ENCODE measurements at regions not wholly inside any gene's neighbourhood (a gene's known extent, or its start where the extent isn't known, plus 50 kb on each side); places are given as distances from the start of the nearest gene placed in this dataset.

- Histone ChIP-seq H3K9me3 (no peaks in the 10 kb centered on the region), H3K27ac (no peak overlapping the region), H3K4me3 (no peak overlapping the region), H3K4me1 (ENCODE audit: control insufficient read depth in 1 of 2, low read depth in 2 of 2) (no peaks in the 10 kb centered on the region), H3K27me3 (replicated peaks; ENCODE audit: insufficient read depth) (no peaks in the 10 kb centered on the region), H3K36me3 (no peaks in the 10 kb centered on the region)
- TF ChIP-seq CTCF (IDR thresholded peaks at IDR 0.05) = no peak
- DNase-seq (ENCODE audit: low spot score) (no peak), ATAC-seq (ENCODE audit: insufficient number of reproducible peaks, low FRiP score, low read depth) (no peak)
These were observed 76.7 kb downstream of the RBFOX3 start for GRCh38 chr17:79534111-79534510.

GRCh38 chr17:79533116-79533515 is 77.7 kb downstream of the RBFOX3 start:
- TF ChIP-seq CTCF (IDR thresholded peaks at IDR 0.05) = no peak
- no peaks in the 10 kb centered on the region for H3K27me3 ChIP-seq (replicated peaks; ENCODE audit: insufficient read depth)
- DNase-seq (ENCODE audit: low spot score) (no peak), ATAC-seq (ENCODE audit: insufficient number of reproducible peaks, low FRiP score, low read depth) (no peak)
- H3K4me1 ChIP-seq (ENCODE audit: control insufficient read depth in 1 of 2, low read depth in 2 of 2) = no peaks in the 10 kb centered on the region
- no peaks in the 10 kb centered on the region for H3K9me3 ChIP-seq
- no peaks in the 10 kb centered on the region for H3K36me3 ChIP-seq
- no peak overlapping the region for H3K27ac ChIP-seq
- H3K4me3 ChIP-seq = no peak overlapping the region

- TF ChIP-seq CTCF (IDR thresholded peaks at IDR 0.05) = no peak
- no peaks in the 10 kb centered on the region for H3K36me3 ChIP-seq
- H3K4me3 ChIP-seq = no peak overlapping the region
- no peaks in the 10 kb centered on the region for H3K27me3 ChIP-seq (replicated peaks; ENCODE audit: insufficient read depth)
- ATAC-seq (ENCODE audit: insufficient number of reproducible peaks, low FRiP score, low read depth) = no peak
- no peaks in the 10 kb centered on the region for H3K9me3 ChIP-seq
- no peak overlapping the region for H3K27ac ChIP-seq
- DNase-seq (ENCODE audit: low spot score) = no peak
- no peaks in the 10 kb centered on the region for H3K4me1 ChIP-seq (ENCODE audit: control insufficient read depth in 1 of 2, low read depth in 2 of 2)
These were observed 78.6 kb downstream of the RBFOX3 start for GRCh38 chr17:79532107-79532790.

GRCh38 chr17:79531191-79532095 is 79.4 kb downstream of the RBFOX3 start:
- no peak for TF ChIP-seq CTCF (IDR thresholded peaks at IDR 0.05)
- H3K9me3 ChIP-seq = no peaks in the 10 kb centered on the region
- no peaks in the 10 kb centered on the region for H3K27me3 ChIP-seq (replicated peaks; ENCODE audit: insufficient read depth)
- H3K4me3 ChIP-seq = no peak overlapping the region
- H3K36me3 ChIP-seq = no peaks in the 10 kb centered on the region
- no peak for ATAC-seq (ENCODE audit: insufficient number of reproducible peaks, low FRiP score, low read depth)
- H3K4me1 ChIP-seq (ENCODE audit: control insufficient read depth in 1 of 2, low read depth in 2 of 2) = no peaks in the 10 kb centered on the region
- no peak overlapping the region for H3K27ac ChIP-seq
- DNase-seq (ENCODE audit: low spot score) = no peak

- DNase-seq (ENCODE audit: low spot score) (no peak), ATAC-seq (ENCODE audit: insufficient number of reproducible peaks, low FRiP score, low read depth) (no peak)
- no peak for TF ChIP-seq CTCF (IDR thresholded peaks at IDR 0.05)
- Histone ChIP-seq H3K27ac (no peak overlapping the region), H3K4me3 (no peak overlapping the region), H3K4me1 (ENCODE audit: control insufficient read depth in 1 of 2, low read depth in 2 of 2) (no peaks in the 10 kb centered on the region), H3K9me3 (no peaks in the 10 kb centered on the region), H3K27me3 (replicated peaks; ENCODE audit: insufficient read depth) (no peaks in the 10 kb centered on the region), H3K36me3 (no peaks in the 10 kb centered on the region)
These were observed 80.3 kb downstream of the RBFOX3 start for GRCh38 chr17:79530361-79531105.

Measured in thoracic aorta (tissue), 2 donors.